H1 (cell line): ENCODE measurements at regions not wholly inside any gene's neighbourhood (a gene's known extent, or its start where the extent isn't known, plus 50 kb on each side); places are given as distances from the start of the nearest gene placed in this dataset.

ENCODE experiments used
- BCL11A ChIP-seq, 2 experiments: IDR thresholded peaks; one replicate each; pipeline ENCODE4 v1.6.1; 2011; ENCODE audit warnings: low read depth in 2 of 2, low read length in 2 of 2, mild to moderate bottlenecking in 2 of 2
- CTCF ChIP-seq, 3 experiments: IDR thresholded peaks; 1 replicate in 2 of 3; 2 replicates in 1 of 3; pipeline versions ENCODE4 v1.5.1 to v1.6.1; 2011; ENCODE audit warnings: low read length in 3 of 3, mild to moderate bottlenecking in 3 of 3, inconsistent platforms in 2 of 3, low read depth in 1 of 3, moderate library complexity in 1 of 3; ENCODE audit not compliant: insufficient read depth in 1 of 3; ENCODE audit errors: control extremely low read depth in 1 of 3
- FOSL1 ChIP-seq: IDR thresholded peaks from 2 replicates; pipeline ENCODE4 v1.6.1; 2011; ENCODE audit warnings: mild to moderate bottlenecking, low read depth, low read length, moderate library complexity; ENCODE audit not compliant: insufficient read depth
- GABPA ChIP-seq: IDR thresholded peaks from 2 replicates; pipeline ENCODE4 v1.6.1; 2011; ENCODE audit warnings: mild to moderate bottlenecking, low read length, moderate library complexity, borderline replicate concordance; ENCODE audit not compliant: insufficient read depth
- MAX ChIP-seq: IDR thresholded peaks from 2 replicates; pipeline ENCODE4 v1.6.1; 2012; ENCODE audit warnings: inconsistent platforms
- POLR2AphosphoS5 ChIP-seq: IDR thresholded peaks from 2 replicates; pipeline ENCODE4 v1.6.1; 2011; ENCODE audit warnings: low read depth, low read length
- SP2 ChIP-seq: IDR thresholded peaks from 2 replicates; pipeline ENCODE4 v1.6.1; 2012; ENCODE audit warnings: mild to moderate bottlenecking, low read length, inconsistent platforms
- YY1 ChIP-seq: IDR thresholded peaks from 2 replicates; pipeline ENCODE4 v1.6.1; 2011; ENCODE audit warnings: low read depth, mild to moderate bottlenecking, low read length

- no peak for TF ChIP-seq SP2
- no peak for TF ChIP-seq MAX
- TF ChIP-seq CTCF (IDR thresholded peaks at IDR 0.05; ENCODE audit: control extremely low read depth in 1 of 3, insufficient read depth in 1 of 3, low read depth in 1 of 3, low read length in 3 of 3) = no peak
- no peak for TF ChIP-seq YY1
- no peak for TF ChIP-seq BCL11A (IDR thresholded peaks at IDR 0.05; ENCODE audit: low read depth in 2 of 2, low read length in 2 of 2)
- no peak for TF ChIP-seq GABPA
- no peak for TF ChIP-seq FOSL1
- TF ChIP-seq POLR2AphosphoS5 = no peak
Observed at GRCh38 chr2:12539336-12539735, 177.4 kb upstream of the TRIB2 start.
